ENCODE measurements at regions not wholly inside any gene's neighbourhood (a gene's known extent, or its start where the extent isn't known, plus 50 kb on each side); places are given as distances from the start of the nearest gene placed in this dataset.

DNA sequence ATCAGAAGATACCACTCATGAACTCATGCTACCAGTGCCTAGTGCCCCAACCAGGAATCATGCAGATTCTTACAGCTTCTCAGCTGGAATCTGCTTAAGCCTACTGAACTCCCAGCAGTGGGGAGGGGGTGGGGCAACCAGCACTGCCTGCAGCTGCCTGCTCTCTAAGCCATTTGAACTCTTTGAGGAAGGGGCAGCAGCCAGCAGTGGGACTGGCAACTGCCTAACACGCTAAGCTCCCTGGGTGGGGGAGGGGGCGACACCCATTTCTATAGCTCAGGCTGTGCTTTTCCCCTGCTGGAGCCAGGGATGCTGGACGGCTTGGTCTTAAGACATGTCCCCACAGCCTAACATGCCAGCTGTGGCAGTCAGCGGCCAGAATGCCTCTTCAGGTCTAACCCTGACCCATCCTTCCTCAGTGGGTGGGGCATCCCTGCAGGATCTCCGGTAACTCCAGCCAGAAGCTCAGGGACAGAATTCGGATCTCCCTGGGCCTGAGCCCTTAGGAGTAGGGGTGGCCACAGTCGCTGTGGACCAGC lies 889.7 kb downstream of the CDH9 start:
- no peaks in the 10 kb centered on the region for H3K4me1 ChIP-seq (ENCODE audit: control insufficient read depth, extremely low read depth, insufficient read depth, low read length)
- no peak overlapping the region for H3K27ac ChIP-seq (ENCODE audit: insufficient read depth, low read length)
- no peaks in the 10 kb centered on the region for H3K27me3 ChIP-seq (ENCODE audit: control insufficient read depth, insufficient read depth, low read length)
- no peak overlapping the region for H3K9ac ChIP-seq (ENCODE audit: insufficient read depth, low read length)
- no peak for TF ChIP-seq EZH2 (IDR thresholded peaks at IDR 0.05; ENCODE audit: low read length, missing control alignments)
- TF ChIP-seq, protein P1, sequence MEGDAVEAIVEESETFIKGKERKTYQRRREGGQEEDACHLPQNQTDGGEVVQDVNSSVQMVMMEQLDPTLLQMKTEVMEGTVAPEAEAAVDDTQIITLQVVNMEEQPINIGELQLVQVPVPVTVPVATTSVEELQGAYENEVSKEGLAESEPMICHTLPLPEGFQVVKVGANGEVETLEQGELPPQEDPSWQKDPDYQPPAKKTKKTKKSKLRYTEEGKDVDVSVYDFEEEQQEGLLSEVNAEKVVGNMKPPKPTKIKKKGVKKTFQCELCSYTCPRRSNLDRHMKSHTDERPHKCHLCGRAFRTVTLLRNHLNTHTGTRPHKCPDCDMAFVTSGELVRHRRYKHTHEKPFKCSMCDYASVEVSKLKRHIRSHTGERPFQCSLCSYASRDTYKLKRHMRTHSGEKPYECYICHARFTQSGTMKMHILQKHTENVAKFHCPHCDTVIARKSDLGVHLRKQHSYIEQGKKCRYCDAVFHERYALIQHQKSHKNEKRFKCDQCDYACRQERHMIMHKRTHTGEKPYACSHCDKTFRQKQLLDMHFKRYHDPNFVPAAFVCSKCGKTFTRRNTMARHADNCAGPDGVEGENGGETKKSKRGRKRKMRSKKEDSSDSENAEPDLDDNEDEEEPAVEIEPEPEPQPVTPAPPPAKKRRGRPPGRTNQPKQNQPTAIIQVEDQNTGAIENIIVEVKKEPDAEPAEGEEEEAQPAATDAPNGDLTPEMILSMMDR (conservative IDR thresholded peaks at IDR 0.05 in 1 of 2, IDR thresholded peaks at IDR 0.05 in 1 of 2; ENCODE audit: low read depth in 1 of 2, low read length in 2 of 2): no peak
- no peak overlapping the region for H2AFZ ChIP-seq (ENCODE audit: low read length)
- no peak overlapping the region for H3K4me2 ChIP-seq (ENCODE audit: extremely low read depth, insufficient read depth, low read length)
- H3K4me3 ChIP-seq (replicated peaks in 1 of 4; ENCODE audit: control extremely low read depth in 1 of 4, insufficient read depth in 1 of 4, low read depth in 3 of 4, low read length in 4 of 4): no peak overlapping the region
- DNase-seq (ENCODE audit: low read depth in 2 of 2): no peak
- H3K79me2 ChIP-seq (ENCODE audit: control insufficient read depth, insufficient read depth, low read length): no peaks in the 10 kb centered on the region
- no peaks in the 10 kb centered on the region for H4K20me1 ChIP-seq (ENCODE audit: control insufficient read depth, extremely low read depth, insufficient read depth, low read length)
- H3K36me3 ChIP-seq (ENCODE audit: control insufficient read depth, insufficient read depth, low read length): no peaks in the 10 kb centered on the region
- H3K9me3 ChIP-seq (ENCODE audit: control insufficient read depth, insufficient read depth, low read depth, low read length): no peaks in the 10 kb centered on the region

DNA sequence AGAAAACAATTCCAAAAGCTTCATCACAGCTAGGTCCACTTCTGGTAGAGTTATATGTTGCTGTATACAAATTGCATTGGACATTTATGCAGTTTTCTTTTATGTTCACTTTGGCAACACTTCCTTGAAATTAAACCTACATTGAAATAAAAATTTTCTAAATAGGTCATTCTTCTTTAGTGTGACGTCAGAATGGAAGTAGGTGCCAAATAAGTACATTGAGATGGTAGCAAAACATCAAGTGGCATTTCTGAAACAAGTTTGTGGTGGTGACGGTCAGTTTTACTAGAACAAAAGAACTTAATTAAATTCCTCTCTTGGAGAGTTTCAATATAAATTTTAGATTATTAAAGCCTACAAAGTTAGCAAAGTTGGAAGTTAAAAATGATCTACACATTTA lies 895.1 kb downstream of the CDH9 start:
- Histone ChIP-seq H3K4me1 (ENCODE audit: control insufficient read depth, extremely low read depth, insufficient read depth, low read length) (no peaks in the 10 kb centered on the region), H3K27ac (ENCODE audit: insufficient read depth, low read length) (no peak overlapping the region), H3K4me3 (replicated peaks in 1 of 4; ENCODE audit: control extremely low read depth in 1 of 4, insufficient read depth in 1 of 4, low read depth in 3 of 4, low read length in 4 of 4) (no peak overlapping the region), H3K79me2 (ENCODE audit: control insufficient read depth, insufficient read depth, low read length) (no peaks in the 10 kb centered on the region), H3K27me3 (ENCODE audit: control insufficient read depth, insufficient read depth, low read length) (no peaks in the 10 kb centered on the region), H3K4me2 (ENCODE audit: extremely low read depth, insufficient read depth, low read length) (no peak overlapping the region), H3K9ac (ENCODE audit: insufficient read depth, low read length) (no peak overlapping the region), H2AFZ (ENCODE audit: low read length) (no peak overlapping the region), H3K9me3 (ENCODE audit: control insufficient read depth, insufficient read depth, low read depth, low read length) (no peaks in the 10 kb centered on the region), H3K36me3 (ENCODE audit: control insufficient read depth, insufficient read depth, low read length) (no peaks in the 10 kb centered on the region), H4K20me1 (ENCODE audit: control insufficient read depth, extremely low read depth, insufficient read depth, low read length) (no peaks in the 10 kb centered on the region)
- DNase-seq (ENCODE audit: low read depth in 2 of 2): no peak
- TF ChIP-seq, protein P1 (conservative IDR thresholded peaks at IDR 0.05 in 1 of 2, IDR thresholded peaks at IDR 0.05 in 1 of 2; ENCODE audit: low read depth in 1 of 2, low read length in 2 of 2): no peak
- no peak for TF ChIP-seq EZH2 (IDR thresholded peaks at IDR 0.05; ENCODE audit: low read length, missing control alignments)

DNA sequence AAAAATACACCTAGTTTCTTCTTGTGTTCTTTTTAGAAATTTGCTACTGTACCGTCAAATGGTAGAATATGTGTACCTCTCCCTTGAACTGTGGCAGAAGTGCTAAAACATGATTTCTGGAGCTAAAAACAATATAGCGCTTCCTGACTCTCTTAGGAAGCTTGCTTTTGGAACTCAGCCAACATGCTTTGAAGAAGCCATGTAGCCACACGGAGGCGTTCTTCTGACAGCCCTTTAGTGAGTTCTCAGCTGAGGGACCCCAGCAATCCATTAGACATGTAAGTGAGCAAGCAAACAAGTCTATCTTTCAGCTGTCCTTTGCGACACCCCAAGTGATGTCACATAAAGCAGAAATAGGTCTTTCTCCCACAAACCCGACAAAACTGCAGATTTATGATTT lies 917.0 kb downstream of the CDH9 start:
- Histone ChIP-seq H3K4me1 (ENCODE audit: control insufficient read depth, extremely low read depth, insufficient read depth, low read length) (no peaks in the 10 kb centered on the region), H3K79me2 (ENCODE audit: control insufficient read depth, insufficient read depth, low read length) (no peaks in the 10 kb centered on the region), H3K9me3 (ENCODE audit: control insufficient read depth, insufficient read depth, low read depth, low read length) (no peaks in the 10 kb centered on the region), H3K9ac (ENCODE audit: insufficient read depth, low read length) (no peak overlapping the region), H3K27me3 (ENCODE audit: control insufficient read depth, insufficient read depth, low read length) (no peaks in the 10 kb centered on the region), H3K4me3 (replicated peaks in 1 of 4; ENCODE audit: control extremely low read depth in 1 of 4, insufficient read depth in 1 of 4, low read depth in 3 of 4, low read length in 4 of 4) (no peak overlapping the region), H4K20me1 (ENCODE audit: control insufficient read depth, extremely low read depth, insufficient read depth, low read length) (no peaks in the 10 kb centered on the region), H2AFZ (ENCODE audit: low read length) (no peak overlapping the region), H3K36me3 (ENCODE audit: control insufficient read depth, insufficient read depth, low read length) (no peaks in the 10 kb centered on the region), H3K27ac (ENCODE audit: insufficient read depth, low read length) (no peak overlapping the region), H3K4me2 (ENCODE audit: extremely low read depth, insufficient read depth, low read length) (no peak overlapping the region)
- DNase-seq (ENCODE audit: low read depth in 2 of 2): no peak
- TF ChIP-seq, protein P1 (conservative IDR thresholded peaks at IDR 0.05 in 1 of 2, IDR thresholded peaks at IDR 0.05 in 1 of 2; ENCODE audit: low read depth in 1 of 2, low read length in 2 of 2): no peak
- TF ChIP-seq EZH2 (IDR thresholded peaks at IDR 0.05; ENCODE audit: low read length, missing control alignments): no peak
